MM.1S (cell line): ENCODE measurements at regions not wholly inside any gene's neighbourhood (a gene's known extent, or its start where the extent isn't known, plus 50 kb on each side); places are given as distances from the start of the nearest gene placed in this dataset.
A peak's percentile ranks its signal among the peaks of the same experiment; 100 is the strongest.
"Not testable (repeated sequence)": the region's sequence is repeated elsewhere in the genome, so short reads cannot be mapped to it uniquely, and the experiment has no call there.

ENCODE experiments used
- DNase-seq: peaks from one replicate; pipeline ENCODE4 v3.0.0-alpha.2; 2015
- H2AFZ ChIP-seq: fragments of 300-600 bp; sonication (generic); 2 replicates; pipeline ENCODE4 v1.6.0; 2016; ENCODE audit warnings: antibody characterized with exemption, low read length
- H3F3A ChIP-seq: fragments of 300-600 bp; sonication (generic); 2 replicates; pipeline ENCODE4 v1.6.1; 2016; ENCODE audit warnings: mild to moderate bottlenecking, antibody characterized with exemption, low read length, moderate library complexity, mixed read lengths; ENCODE audit not compliant: insufficient read depth
- H3K27ac ChIP-seq: fragments of 300-600 bp; sonication (generic); 2 replicates; pipeline ENCODE4 v1.5.1; 2016; ENCODE audit warnings: mild to moderate bottlenecking, low read length
- H3K27me3 ChIP-seq: fragments of 300-600 bp; sonication (generic); replicated peaks from 2 replicates; pipeline ENCODE4 v1.6.0; 2016; ENCODE audit warnings: low read length; ENCODE audit not compliant: insufficient read depth
- H3K36me3 ChIP-seq: fragments of 300-600 bp; sonication (generic); replicated peaks from 2 replicates; pipeline ENCODE4 v1.6.1; 2016; ENCODE audit warnings: mild to moderate bottlenecking, low read length, mixed read lengths; ENCODE audit not compliant: insufficient read depth
- H3K4me1 ChIP-seq: fragments of 300-600 bp; sonication (generic); 2 replicates; pipeline ENCODE4 v1.6.1; 2016; ENCODE audit warnings: low read length, mixed read lengths
- H3K4me2 ChIP-seq: fragments of 300-600 bp; sonication (generic); 2 replicates; pipeline ENCODE4 v1.6.0; 2016; ENCODE audit warnings: low read depth, low read length
- H3K4me3 ChIP-seq: fragments of 300-600 bp; sonication (generic); 2 replicates; pipeline ENCODE4 v1.5.1; 2016; ENCODE audit warnings: low read length, mixed read lengths
- H3K79me2 ChIP-seq: fragments of 300-600 bp; sonication (generic); 2 replicates; pipeline ENCODE4 v1.6.1; 2016; ENCODE audit warnings: mixed run types, low read length, mixed read lengths
- H3K9ac ChIP-seq: fragments of 300-600 bp; sonication (generic); 2 replicates; pipeline ENCODE4 v1.6.1; 2016; ENCODE audit warnings: low read length, mixed read lengths
- H3K9me2 ChIP-seq: fragments of 300-600 bp; sonication (generic); replicated peaks from 2 replicates; pipeline ENCODE4 v1.6.1; 2016; ENCODE audit warnings: mild to moderate bottlenecking, low read length, mixed read lengths; ENCODE audit not compliant: insufficient read depth
- H3K9me3 ChIP-seq: fragments of 300-600 bp; sonication (generic); replicated peaks from 2 replicates; pipeline ENCODE4 v1.6.1; 2016; ENCODE audit warnings: mild to moderate bottlenecking, low read length, mixed read lengths; ENCODE audit not compliant: insufficient read depth
- H4K20me1 ChIP-seq: fragments of 300-600 bp; sonication (generic); 2 replicates; pipeline ENCODE4 v1.6.1; 2016; ENCODE audit warnings: mild to moderate bottlenecking, low read length, moderate library complexity, mixed read lengths; ENCODE audit not compliant: insufficient read depth
- CTCF ChIP-seq: fragments of 300-600 bp; sonication (generic); IDR thresholded peaks from 2 replicates; pipeline ENCODE4 v1.5.1; 2016; ENCODE audit warnings: antibody characterized with exemption, low read length, mixed read lengths
- EZH2 ChIP-seq: fragments of 300-600 bp; sonication (generic); optimal IDR thresholded peaks from 2 replicates; pipeline ENCODE3; 2017; ENCODE audit warnings: low read depth, mild to moderate bottlenecking, antibody characterized with exemption, low read length, mixed read lengths
- EZH2phosphoT487 ChIP-seq: fragments of 300-600 bp; sonication (generic); IDR thresholded peaks from 2 replicates; pipeline ENCODE4 v1.6.1; 2018; ENCODE audit warnings: antibody characterized with exemption, low read length

GRCh38 chr17:27181935-27182334 lies 112.0 kb upstream of the WSB1 start:
- Histone ChIP-seq H4K20me1 (no peaks in the 10 kb centered on the region), H3K9me2 (no peaks in the 10 kb centered on the region), H3K9me3 (no peaks in the 10 kb centered on the region)

GRCh38 chr17:27197505-27197904 lies 96.4 kb upstream of the WSB1 start:
- not testable (repeated sequence) for H3F3A ChIP-seq, H2AFZ ChIP-seq, H3K4me3 ChIP-seq, H3K27me3 ChIP-seq, H3K27ac ChIP-seq, H3K4me1 ChIP-seq, H3K4me2 ChIP-seq, H3K9ac ChIP-seq, DNase-seq, H3K36me3 ChIP-seq, H3K9me3 ChIP-seq, H3K9me2 ChIP-seq, H4K20me1 ChIP-seq, H3K79me2 ChIP-seq
- peak; percentile 36 for TF ChIP-seq CTCF

More at GRCh38 chr17:27181935-27182334, 112.0 kb upstream of the WSB1 start:
- H3K9ac ChIP-seq: no peak overlapping the region
- H2AFZ ChIP-seq: no peak overlapping the region
- no peak for TF ChIP-seq EZH2
- TF ChIP-seq CTCF: no peak
- no peak for TF ChIP-seq EZH2phosphoT487
- H3K27me3 ChIP-seq: no peaks in the 10 kb centered on the region
- H3K4me2 ChIP-seq: no peak overlapping the region
- H3K79me2 ChIP-seq: no peaks in the 10 kb centered on the region
- no peak overlapping the region for H3K4me3 ChIP-seq
- no peaks in the 10 kb centered on the region for H3F3A ChIP-seq
- no peak for DNase-seq
- H3K27ac ChIP-seq: no peak overlapping the region
- no peaks in the 10 kb centered on the region for H3K4me1 ChIP-seq
- H3K36me3 ChIP-seq: no peaks in the 10 kb centered on the region

- Histone ChIP-seq H3K4me2 (no peak overlapping the region), H3K4me1 (0 out of 2 replicates have a peak, but pooled peaks cover 3% of the 10 kb centered on the region), H3K79me2 (no peaks in the 10 kb centered on the region), H3K4me3 (no peak overlapping the region), H2AFZ (no peak overlapping the region), H3F3A (no peaks in the 10 kb centered on the region), H3K27ac (no peak overlapping the region), H3K9me2 (no peaks in the 10 kb centered on the region), H3K36me3 (no peaks in the 10 kb centered on the region), H3K9me3 (no peaks in the 10 kb centered on the region), H3K9ac (no peak overlapping the region), H3K27me3 (no peaks in the 10 kb centered on the region), H4K20me1 (no peaks in the 10 kb centered on the region)
- no peak for TF ChIP-seq EZH2
- TF ChIP-seq EZH2phosphoT487: no peak
- no peak for TF ChIP-seq CTCF
- DNase-seq: no peak
These were observed 94.0 kb upstream of the WSB1 start for GRCh38 chr17:27199948-27200347.

GRCh38 chr17:27200476-27200875 lies 93.4 kb upstream of the WSB1 start:
- Histone ChIP-seq H3K9me2 (no peaks in the 10 kb centered on the region), H3K9me3 (no peaks in the 10 kb centered on the region), H3F3A (no peaks in the 10 kb centered on the region), H4K20me1 (no peaks in the 10 kb centered on the region), H3K4me1 (0 out of 2 replicates have a peak, but pooled peaks cover 3% of the 10 kb centered on the region), H3K9ac (no peak overlapping the region), H3K27ac (no peak overlapping the region), H3K36me3 (no peaks in the 10 kb centered on the region), H3K4me2 (no peak overlapping the region), H3K4me3 (no peak overlapping the region), H2AFZ (no peak overlapping the region), H3K27me3 (no peaks in the 10 kb centered on the region), H3K79me2 (no peaks in the 10 kb centered on the region)
- no peak for TF ChIP-seq EZH2phosphoT487
- TF ChIP-seq CTCF: no peak
- no peak for TF ChIP-seq EZH2
- DNase-seq: no peak
